ENCODE measurements at regions not wholly inside any gene's neighbourhood (a gene's known extent, or its start where the extent isn't known, plus 50 kb on each side); places are given as distances from the start of the nearest gene placed in this dataset.

DNA sequence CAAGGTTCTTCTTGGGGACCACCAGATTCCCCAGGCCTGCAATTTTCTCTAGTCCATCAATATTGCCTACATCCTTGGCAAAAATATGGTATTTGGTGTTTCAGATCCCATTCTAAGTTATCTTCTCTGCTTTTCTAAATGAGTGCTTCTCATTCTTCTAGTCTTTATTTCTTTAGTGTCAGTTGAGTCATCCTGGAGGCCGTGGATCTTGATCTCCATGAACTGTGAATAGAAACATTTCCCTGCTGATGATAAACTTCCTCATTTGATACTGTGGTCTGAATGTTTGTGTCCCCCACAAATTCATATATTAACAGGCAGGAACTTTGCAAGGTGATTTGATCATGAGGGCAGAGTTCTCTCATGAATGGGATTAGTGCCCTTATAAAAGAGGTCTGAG, 779.3 kb downstream of the INHBA start:
- DNase-seq: no peak

DNA sequence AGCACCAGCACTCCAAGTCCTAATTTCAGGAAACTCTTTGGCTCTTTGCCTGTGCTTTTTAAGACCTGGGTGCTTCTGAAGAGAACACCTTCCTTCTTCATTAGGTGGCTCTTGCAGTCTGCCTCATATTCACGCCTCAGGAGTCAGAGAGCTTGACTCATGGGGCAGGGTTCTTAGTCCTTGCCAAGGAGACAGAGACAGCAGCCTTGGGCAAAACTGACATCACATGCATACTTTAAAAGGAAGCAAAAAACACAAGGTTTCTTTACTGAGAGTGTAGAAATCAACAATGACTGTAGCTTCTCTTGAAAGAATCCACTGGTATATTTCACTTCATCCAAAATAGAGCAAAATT, 780.6 kb downstream of the INHBA start:
- DNase-seq: no peak

- no peak for DNase-seq
Observed at GRCh38 chr7:40921589-40922315, 781.1 kb downstream of the INHBA start.

GRCh38 chr7:40918701-40919271, 784.0 kb downstream of the SUGCT start:
- no peak for DNase-seq

DNA sequence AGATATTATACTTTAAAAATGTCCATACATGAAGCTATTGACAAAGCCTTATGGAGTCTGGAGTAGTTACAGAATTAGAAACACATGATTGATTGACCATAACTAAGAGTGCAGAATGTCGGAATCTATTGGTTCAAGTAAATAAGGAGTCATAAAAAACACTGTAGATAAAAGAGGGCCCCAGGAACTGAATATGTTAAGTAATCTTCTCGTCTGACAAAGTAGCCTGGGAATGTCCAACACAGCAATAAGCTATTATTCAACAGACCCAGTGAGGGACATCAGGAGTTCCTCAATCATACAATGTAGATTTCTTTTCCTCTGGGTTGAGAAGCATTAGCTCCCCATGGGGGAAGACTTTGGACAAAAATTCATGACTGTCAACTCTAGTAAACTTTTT, 782.0 kb downstream of the SUGCT start:
- no peak for DNase-seq

DNA sequence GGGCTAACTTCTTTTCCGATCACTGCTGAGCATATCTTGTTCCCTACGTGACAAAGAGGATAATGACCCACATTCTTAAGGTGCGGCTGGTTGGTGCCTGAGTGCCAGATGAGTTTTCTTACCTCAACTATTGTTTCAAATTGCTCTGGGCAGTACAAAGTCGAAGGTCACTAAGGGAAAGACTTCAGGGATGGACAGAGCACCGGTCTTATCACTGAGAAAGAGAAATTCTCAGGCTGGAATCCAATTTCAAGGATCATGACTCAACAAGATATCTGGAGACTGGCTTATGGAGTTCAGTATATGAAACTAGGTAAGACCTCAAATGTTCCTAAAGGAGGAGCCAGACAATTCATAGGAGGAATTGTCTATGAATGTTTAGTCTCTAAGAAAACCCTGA, 780.3 kb downstream of the SUGCT start:
- no peak for DNase-seq
